ENCODE measurements at regions not wholly inside any gene's neighbourhood (a gene's known extent, or its start where the extent isn't known, plus 50 kb on each side); places are given as distances from the start of the nearest gene placed in this dataset.

GRCh38 chr6:3926150-3926482, 76.9 kb downstream of the FAM50B start:
- dilution Hi-C loops (cut with MboI; ENCODE audit: extremely low pct_ligation_motif_present, low sequenced_read_pairs), result no loop called here
- Histone ChIP-seq H2AFZ (ENCODE audit: control insufficient read depth, low read length) (no peak overlapping the region), H3K27ac (ENCODE audit: control insufficient read depth, insufficient read depth, low read length) (no peak overlapping the region), H3K4me1 (ENCODE audit: control insufficient read depth, extremely low read depth, insufficient read depth, low read length) (no peaks in the 10 kb centered on the region), H4K20me1 (ENCODE audit: control insufficient read depth, extremely low read depth, insufficient read depth, low read length) (no peaks in the 10 kb centered on the region), H3K9ac (ENCODE audit: control insufficient read depth, extremely low read depth, insufficient read depth, low read length) (no peak overlapping the region), H3K4me2 (ENCODE audit: control insufficient read depth, extremely low read depth, insufficient read depth, low read depth, low read length) (no peak overlapping the region), H3K4me3 (ENCODE audit: control insufficient read depth in 2 of 3, extremely low read depth in 1 of 3, insufficient read depth in 2 of 3, low read depth in 1 of 3, low read length in 3 of 3) (no peak overlapping the region), H3K36me3 (ENCODE audit: control insufficient read depth in 2 of 2, extremely low read depth in 1 of 2, insufficient read depth in 2 of 2, low read length in 2 of 2) (no peaks in the 10 kb centered on the region), H3K79me2 (ENCODE audit: control insufficient read depth, insufficient read depth, low read length) (no peaks in the 10 kb centered on the region), H3K9me3 (ENCODE audit: control insufficient read depth, low read depth, low read length) (no peaks in the 10 kb centered on the region), H3K9me1 (ENCODE audit: control insufficient read depth, extremely low read depth, insufficient read depth, low read length) (no peaks in the 10 kb centered on the region), H3K27me3 (ENCODE audit: control insufficient read depth, extremely low read depth, insufficient read depth, low read length) (no peaks in the 10 kb centered on the region)
- DNase-seq (ENCODE audit: low read depth, low spot score), result no peak
- TF ChIP-seq CTCF (optimal IDR thresholded peaks at IDR 0.05 in 1 of 3, IDR thresholded peaks at IDR 0.05 in 1 of 3, conservative IDR thresholded peaks at IDR 0.05 in 1 of 3; ENCODE audit: extremely low read depth in 1 of 3, insufficient read depth in 2 of 3, low read length in 3 of 3) (no peak), EZH2 (IDR thresholded peaks at IDR 0.05; ENCODE audit: low read length) (no peak)
- FAIRE-seq, result peak; percentile 53

GRCh38 chr6:3928111-3928510, 78.9 kb downstream of the FAM50B start:
- H3K4me1 ChIP-seq (ENCODE audit: control insufficient read depth, extremely low read depth, insufficient read depth, low read length), result no peaks in the 10 kb centered on the region
- H3K9ac ChIP-seq (ENCODE audit: control insufficient read depth, extremely low read depth, insufficient read depth, low read length), result no peak overlapping the region
- FAIRE-seq, result no peak
- no peaks in the 10 kb centered on the region for H3K27me3 ChIP-seq (ENCODE audit: control insufficient read depth, extremely low read depth, insufficient read depth, low read length)
- no peaks in the 10 kb centered on the region for H3K9me3 ChIP-seq (ENCODE audit: control insufficient read depth, low read depth, low read length)
- H3K9me1 ChIP-seq (ENCODE audit: control insufficient read depth, extremely low read depth, insufficient read depth, low read length), result no peaks in the 10 kb centered on the region
- dilution Hi-C loops (cut with MboI; ENCODE audit: extremely low pct_ligation_motif_present, low sequenced_read_pairs), result no loop called here
- no peaks in the 10 kb centered on the region for H4K20me1 ChIP-seq (ENCODE audit: control insufficient read depth, extremely low read depth, insufficient read depth, low read length)
- H2AFZ ChIP-seq (ENCODE audit: control insufficient read depth, low read length), result no peak overlapping the region
- no peak for TF ChIP-seq CTCF (optimal IDR thresholded peaks at IDR 0.05 in 1 of 3, IDR thresholded peaks at IDR 0.05 in 1 of 3, conservative IDR thresholded peaks at IDR 0.05 in 1 of 3; ENCODE audit: extremely low read depth in 1 of 3, insufficient read depth in 2 of 3, low read length in 3 of 3)
- no peak for TF ChIP-seq EZH2 (IDR thresholded peaks at IDR 0.05; ENCODE audit: low read length)
- no peak for DNase-seq (ENCODE audit: low read depth, low spot score)
- H3K27ac ChIP-seq (ENCODE audit: control insufficient read depth, insufficient read depth, low read length), result no peak overlapping the region
- no peaks in the 10 kb centered on the region for H3K36me3 ChIP-seq (ENCODE audit: control insufficient read depth in 2 of 2, extremely low read depth in 1 of 2, insufficient read depth in 2 of 2, low read length in 2 of 2)
- H3K79me2 ChIP-seq (ENCODE audit: control insufficient read depth, insufficient read depth, low read length), result no peaks in the 10 kb centered on the region
- no peak overlapping the region for H3K4me3 ChIP-seq (ENCODE audit: control insufficient read depth in 2 of 3, extremely low read depth in 1 of 3, insufficient read depth in 2 of 3, low read depth in 1 of 3, low read length in 3 of 3)
- H3K4me2 ChIP-seq (ENCODE audit: control insufficient read depth, extremely low read depth, insufficient read depth, low read depth, low read length), result no peak overlapping the region
